ENCODE measurements at regions not wholly inside any gene's neighbourhood (a gene's known extent, or its start where the extent isn't known, plus 50 kb on each side); places are given as distances from the start of the nearest gene placed in this dataset.

DNA sequence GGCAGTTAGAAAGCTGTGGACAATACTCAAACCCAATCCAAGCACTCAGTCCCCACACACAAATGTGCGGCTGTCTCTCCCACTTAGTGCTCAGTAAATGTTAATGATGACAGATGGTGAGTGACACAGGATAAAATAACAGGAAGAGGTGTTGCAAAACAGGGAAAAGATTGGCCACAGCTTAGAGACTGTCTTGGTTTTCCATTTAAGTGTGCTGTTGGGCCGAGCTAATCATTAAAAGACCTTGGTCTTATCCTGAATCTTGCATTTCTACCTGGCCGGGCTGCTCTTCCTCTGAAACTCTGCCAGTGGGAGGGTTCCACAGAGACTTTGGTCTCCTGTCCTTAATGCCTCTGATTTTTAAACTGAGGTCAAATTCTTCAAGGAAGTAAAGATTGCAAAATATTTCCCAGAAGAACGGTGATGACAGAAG lies 113.1 kb upstream of the RNF32 start (continued):
- TF ChIP-seq ATM (IDR thresholded peaks at IDR 0.05; ENCODE audit: borderline replicate concordance) (no peak), ZFP62 (CRISPR knock-in tag; IDR thresholded peaks at IDR 0.05) (no peak), FOSL2 (CRISPR knock-in tag; IDR thresholded peaks at IDR 0.05) (no peak), GATAD2A (CRISPR knock-in tag; IDR thresholded peaks at IDR 0.05) (peak; percentile 69), JUN (CRISPR knock-in tag; IDR thresholded peaks at IDR 0.05) (no peak), ATF4 (CRISPR knock-in tag; IDR thresholded peaks at IDR 0.05) (peak in 1 of 2 experiments; percentile 46; a peak in 1 of 4 replicates), GMEB1 (CRISPR knock-in tag; IDR thresholded peaks at IDR 0.05; ENCODE audit: borderline replicate concordance) (no peak), GATA4 (IDR thresholded peaks at IDR 0.05; ENCODE audit: borderline replicate concordance, low read depth) (0 out of 2 replicates have a peak, but pooled peaks have one; percentile 16), GMEB2 (CRISPR knock-in tag; IDR thresholded peaks at IDR 0.05; ENCODE audit: low read depth) (no peak), POLR2AphosphoS5 (IDR thresholded peaks at IDR 0.05; ENCODE audit: low read depth, low read length) (peak; percentile 30; the same call in 1 of the 2 replicates), ARID2 (CRISPR knock-in tag; IDR thresholded peaks at IDR 0.05; ENCODE audit: borderline replicate concordance) (no peak), ZNF431 (CRISPR knock-in tag; IDR thresholded peaks at IDR 0.05; ENCODE audit: borderline replicate concordance, low read depth) (no peak), CAMTA2 (CRISPR knock-in tag; IDR thresholded peaks at IDR 0.05; ENCODE audit: borderline replicate concordance) (no peak), TCF7L2 (IDR thresholded peaks at IDR 0.05; ENCODE audit: low read depth, low read length) (no peak), SP1 (IDR thresholded peaks at IDR 0.05) (no peak), SP1 (CRISPR knock-in tag; IDR thresholded peaks at IDR 0.05) (no peak), E2F5 (CRISPR knock-in tag; conservative IDR thresholded peaks at IDR 0.05) (no peak), ZNF343 (CRISPR knock-in tag; IDR thresholded peaks at IDR 0.05) (no peak), PPARG (CRISPR knock-in tag; conservative IDR thresholded peaks at IDR 0.05) (0 out of 2 replicates have a peak, but pooled peaks have one; percentile 33), NONO (IDR thresholded peaks at IDR 0.05) (no peak), NONO (CRISPR knock-in tag; conservative IDR thresholded peaks at IDR 0.05) (no peak), PLRG1 (conservative IDR thresholded peaks at IDR 0.05) (no peak), ARNT (IDR thresholded peaks at IDR 0.05) (no peak), ZBTB43 (CRISPR knock-in tag; conservative IDR thresholded peaks at IDR 0.05) (no peak)

Data from HepG2 (cell line).